HEK293T (cell line): ENCODE measurements at regions not wholly inside any gene's neighbourhood (a gene's known extent, or its start where the extent isn't known, plus 50 kb on each side); places are given as distances from the start of the nearest gene placed in this dataset.

Source experiments
- ELF4 ChIP-seq: fragments of 450-650 bp; IDR thresholded peaks from 2 replicates; pipeline ENCODE4 v1.6.1; 2017; ENCODE audit warnings: antibody characterized with exemption
- FOXA1 ChIP-seq: fragments of 450-650 bp; IDR thresholded peaks from 2 replicates; pipeline ENCODE4 v1.6.1; 2016; ENCODE audit warnings: mild to moderate bottlenecking
- FOXK2 ChIP-seq: fragments of 450-650 bp; IDR thresholded peaks from 2 replicates; pipeline ENCODE4 v1.6.1; 2016; ENCODE audit warnings: mild to moderate bottlenecking
- FOXM1 ChIP-seq: fragments of 450-650 bp; IDR thresholded peaks from 2 replicates; pipeline ENCODE4 v1.6.1; 2017; ENCODE audit warnings: mild to moderate bottlenecking, borderline replicate concordance
- HDGF ChIP-seq: fragments of 450-650 bp; IDR thresholded peaks from 2 replicates; pipeline ENCODE4 v1.6.1; 2017; ENCODE audit warnings: antibody characterized with exemption, borderline replicate concordance
- NFRKB ChIP-seq: fragments of 450-650 bp; IDR thresholded peaks from 2 replicates; pipeline ENCODE4 v1.6.1; 2016; ENCODE audit warnings: mild to moderate bottlenecking, moderate library complexity
- SP1 ChIP-seq: fragments of 450-650 bp; IDR thresholded peaks from 2 replicates; pipeline ENCODE4 v1.6.1; 2017
- TARDBP ChIP-seq: fragments of 450-650 bp; IDR thresholded peaks from 2 replicates; pipeline ENCODE4 v1.6.1; 2016
- TF ChIP-seq, protein P1 (sequence below): fragments of 450-650 bp; IDR thresholded peaks from 2 replicates; pipeline ENCODE4 v1.6.1; 2016

DNA sequence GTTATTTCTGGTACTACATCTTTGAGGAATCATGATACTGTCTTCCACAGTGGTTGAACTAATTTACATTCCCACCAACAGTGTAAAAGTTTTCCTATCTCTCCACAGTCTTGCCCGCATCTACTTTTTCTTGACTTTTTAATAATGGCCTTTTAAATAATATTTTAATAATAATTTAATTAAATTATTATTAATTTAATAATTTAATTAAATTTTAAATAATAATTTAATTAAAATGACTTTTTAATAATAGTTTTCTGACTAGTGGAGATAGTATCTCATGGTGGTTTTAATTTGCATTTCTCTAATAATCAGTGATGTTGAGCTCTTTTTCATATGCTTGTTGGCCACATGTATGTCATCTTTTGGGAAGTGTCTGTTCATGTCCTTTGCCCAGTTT is 1395.0 kb upstream of the ADGRL3 start:
- no peak for TF ChIP-seq TARDBP
- no peak for TF ChIP-seq SP1
- no peak for TF ChIP-seq ELF4
- TF ChIP-seq FOXM1, result no peak
- no peak for TF ChIP-seq HDGF
- no peak for TF ChIP-seq FOXA1
- TF ChIP-seq FOXK2, result no peak
- no peak for TF ChIP-seq NFRKB
- TF ChIP-seq, protein P1, sequence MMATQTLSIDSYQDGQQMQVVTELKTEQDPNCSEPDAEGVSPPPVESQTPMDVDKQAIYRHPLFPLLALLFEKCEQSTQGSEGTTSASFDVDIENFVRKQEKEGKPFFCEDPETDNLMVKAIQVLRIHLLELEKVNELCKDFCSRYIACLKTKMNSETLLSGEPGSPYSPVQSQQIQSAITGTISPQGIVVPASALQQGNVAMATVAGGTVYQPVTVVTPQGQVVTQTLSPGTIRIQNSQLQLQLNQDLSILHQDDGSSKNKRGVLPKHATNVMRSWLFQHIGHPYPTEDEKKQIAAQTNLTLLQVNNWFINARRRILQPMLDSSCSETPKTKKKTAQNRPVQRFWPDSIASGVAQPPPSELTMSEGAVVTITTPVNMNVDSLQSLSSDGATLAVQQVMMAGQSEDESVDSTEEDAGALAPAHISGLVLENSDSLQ, result no peak
